Activated gamma-delta T cell treated with Interleukin-2 at 50 U/mL for 16 hours (primary cell): ENCODE measurements at regions not wholly inside any gene's neighbourhood (a gene's known extent, or its start where the extent isn't known, plus 50 kb on each side); places are given as distances from the start of the nearest gene placed in this dataset.

Experiments
- DNase-seq: peaks from one replicate; pipeline ENCODE4 v3.0.0-alpha.2; 2020

DNA sequence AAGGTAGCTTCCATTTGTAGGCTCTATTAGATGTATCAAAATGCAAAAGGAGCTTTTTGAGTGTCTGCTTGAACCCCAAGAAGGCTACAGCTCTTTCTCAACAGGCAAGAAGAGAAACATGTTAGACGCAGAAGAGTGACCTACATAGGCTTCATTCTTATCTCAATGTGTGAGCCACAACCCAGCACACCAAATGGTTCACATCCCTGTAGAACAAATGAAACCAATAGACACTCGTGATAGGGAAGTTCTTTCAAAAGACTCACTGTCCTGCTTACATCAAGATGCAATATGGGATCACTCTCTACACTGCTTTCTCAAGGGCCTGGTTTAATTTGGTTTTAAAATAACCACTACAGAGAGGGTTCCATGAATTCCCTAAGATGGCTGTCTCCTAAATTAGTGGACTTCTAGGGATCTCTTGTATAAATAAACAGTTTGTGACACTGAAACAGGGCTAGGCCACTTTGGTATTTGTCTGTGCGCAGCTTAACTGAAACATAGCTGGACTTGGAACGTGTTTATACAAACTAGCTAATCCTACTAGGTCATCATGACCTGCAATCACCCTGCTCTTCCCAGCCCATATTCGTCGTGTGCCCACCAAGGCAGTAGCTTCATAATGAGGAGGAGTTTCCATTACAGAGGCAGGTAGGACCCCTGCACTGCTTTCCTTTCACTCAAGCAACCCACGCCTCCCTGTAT lies 225.4 kb upstream of the PREP start:
- no peak for DNase-seq

DNA sequence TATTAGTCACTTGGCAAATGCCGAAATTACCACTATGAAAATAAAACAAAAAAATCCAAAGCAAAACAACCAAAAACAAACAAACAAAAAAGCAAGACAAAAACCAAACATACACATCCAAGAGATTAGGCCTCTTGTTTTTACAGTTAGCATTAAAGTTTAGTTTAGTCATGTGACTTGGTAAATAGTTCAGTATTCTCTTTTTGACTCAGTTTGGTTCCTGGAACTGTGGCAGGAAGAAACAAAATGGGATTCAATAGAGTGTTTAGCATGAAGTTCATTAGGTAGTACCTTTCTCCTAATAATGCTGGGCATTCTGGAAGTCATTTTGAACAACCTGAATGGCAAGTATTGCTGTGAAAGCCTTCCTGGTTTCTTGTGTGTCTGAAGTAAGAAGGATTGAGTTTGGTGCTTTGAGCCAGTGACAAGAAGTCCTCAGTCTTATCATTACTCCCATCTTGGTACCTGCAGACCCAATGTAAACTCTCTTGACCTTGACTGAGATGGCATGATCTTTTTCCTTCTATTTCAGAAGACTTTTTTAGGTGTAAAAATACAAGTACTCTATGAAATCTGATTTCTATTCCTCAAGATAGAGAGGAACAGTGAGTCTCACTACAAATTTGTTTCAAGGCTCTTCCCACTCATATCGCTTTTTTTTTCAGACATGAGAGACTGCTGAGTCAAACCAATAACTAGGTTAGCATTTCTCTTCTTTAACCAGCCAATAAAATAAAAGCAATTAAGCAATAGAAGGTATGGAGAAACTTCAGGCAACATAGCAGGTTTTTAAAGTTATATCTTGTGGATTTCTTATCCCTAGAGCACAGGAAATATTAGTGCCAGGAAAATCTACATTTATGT lies 223.6 kb upstream of the PREP start:
- no peak for DNase-seq

DNA sequence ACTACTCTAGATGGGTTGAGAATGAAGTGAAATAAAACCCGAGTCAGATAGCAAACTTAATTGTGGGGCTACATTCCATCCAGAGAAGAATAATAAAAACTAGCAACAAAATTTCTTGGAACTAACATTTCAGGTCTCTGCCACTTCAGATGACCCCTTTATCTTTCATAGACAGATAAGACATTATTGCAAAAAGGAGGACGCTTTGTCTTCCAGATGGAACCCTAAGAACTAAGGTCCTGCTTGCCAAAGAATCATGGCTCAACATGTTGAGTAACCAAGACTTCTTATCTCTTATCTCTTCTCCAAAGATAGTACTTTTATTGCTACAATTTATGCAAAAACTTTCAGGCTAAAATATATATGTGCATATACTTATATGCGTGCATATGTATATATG lies 221.1 kb upstream of the PREP start:
- DNase-seq: no peak

DNA sequence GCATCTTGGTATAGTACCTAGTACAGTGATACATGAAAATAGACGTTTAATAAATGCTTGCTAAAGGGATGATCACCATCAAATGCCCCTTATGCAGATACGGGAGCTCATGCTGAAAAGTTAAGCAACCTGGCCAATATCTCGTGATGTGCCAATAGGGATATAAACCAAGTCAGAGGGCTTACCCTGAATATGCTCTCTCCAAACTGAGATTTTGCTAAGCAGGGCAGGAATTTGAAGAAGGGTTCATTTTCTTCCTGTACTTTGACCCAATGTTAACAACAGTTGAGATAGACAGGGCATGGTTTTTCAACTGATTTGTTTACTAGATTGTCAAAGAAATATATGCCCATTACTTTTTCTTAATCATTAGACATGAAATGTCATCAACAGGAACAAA lies 219.3 kb upstream of the PREP start:
- no peak for DNase-seq

DNA sequence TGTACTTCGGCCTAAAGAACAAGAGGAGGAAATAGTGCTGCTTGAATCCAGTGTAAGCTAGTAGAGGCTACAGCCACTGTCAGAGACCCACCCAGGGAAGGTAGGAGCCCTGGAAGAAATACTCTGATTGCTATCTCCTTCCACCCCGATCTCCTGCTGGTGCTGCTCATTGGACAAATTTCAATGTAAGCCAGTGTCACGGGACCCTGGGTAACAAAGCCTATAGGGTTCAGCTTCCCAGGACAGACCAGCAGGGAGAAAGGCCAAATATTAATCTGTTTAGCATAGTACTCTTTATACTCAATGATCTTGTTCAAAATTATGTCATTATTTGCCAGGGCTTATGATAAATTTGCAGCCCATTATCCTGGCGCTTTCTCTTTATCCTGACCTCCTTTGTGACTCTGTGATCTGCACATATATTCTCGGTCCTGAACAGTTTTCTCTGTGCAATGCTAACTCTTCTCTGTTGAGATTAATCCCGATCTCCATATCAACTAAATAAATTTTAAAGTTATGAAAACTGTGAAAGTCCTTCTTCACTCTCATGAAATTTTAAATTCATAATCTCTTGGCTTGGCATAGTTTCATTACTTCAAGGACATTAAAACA lies 218.8 kb upstream of the PREP start:
- DNase-seq: no peak

DNA sequence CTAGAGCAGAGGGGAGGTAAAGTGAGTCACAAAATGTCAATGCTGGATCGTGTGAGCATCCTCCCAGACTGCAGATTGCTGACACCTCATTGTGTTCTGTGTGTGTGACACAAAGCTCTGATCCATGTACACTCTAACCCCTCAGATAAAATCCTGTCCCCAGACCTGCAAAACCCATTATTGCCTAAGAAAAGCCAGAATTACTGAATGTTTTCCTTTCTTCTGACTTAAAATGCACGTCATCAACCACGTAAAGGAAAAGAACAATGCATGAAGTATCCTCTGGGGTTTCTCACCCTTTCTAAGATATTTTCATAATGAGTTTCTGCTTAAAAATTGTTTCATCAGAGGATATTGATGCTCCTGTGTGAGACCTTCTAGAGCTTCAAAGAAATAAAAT lies 218.0 kb upstream of the PREP start:
- no peak for DNase-seq

DNA sequence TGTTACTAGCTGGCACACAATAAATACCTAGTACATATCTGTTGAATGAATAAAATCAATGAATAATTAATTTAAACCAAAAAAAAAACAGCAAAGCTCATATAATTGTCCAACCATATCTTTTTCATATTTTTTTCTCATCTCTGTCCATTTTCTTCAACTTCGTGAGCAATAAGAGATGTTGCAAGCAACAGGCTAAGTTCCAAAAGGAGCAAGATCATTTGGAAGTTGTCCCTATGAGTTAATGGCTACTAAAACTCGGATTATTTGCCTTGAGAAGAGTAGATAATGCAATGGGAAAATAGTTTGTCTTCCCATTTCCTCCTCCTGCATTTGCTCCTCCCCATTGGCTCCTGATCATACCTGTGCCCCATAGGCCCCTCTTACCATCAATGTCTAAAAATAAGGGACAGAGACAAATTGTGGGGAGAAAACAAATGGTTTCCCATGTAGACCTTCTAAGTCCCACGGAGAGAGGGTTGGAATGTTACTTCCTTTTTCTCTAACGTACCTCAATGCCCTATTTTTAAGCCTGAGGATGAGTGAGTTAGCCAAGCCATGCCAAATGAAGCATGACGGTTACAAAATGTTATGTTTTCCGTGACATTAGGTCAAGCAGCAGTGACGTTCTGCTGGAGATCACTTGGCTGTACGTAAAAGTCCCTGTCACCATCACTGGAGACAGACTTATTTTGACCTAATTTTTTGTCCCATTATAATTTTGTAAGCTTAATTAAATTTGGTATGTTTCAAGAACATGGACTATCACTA lies 217.3 kb upstream of the PREP start:
- DNase-seq: no peak

DNA sequence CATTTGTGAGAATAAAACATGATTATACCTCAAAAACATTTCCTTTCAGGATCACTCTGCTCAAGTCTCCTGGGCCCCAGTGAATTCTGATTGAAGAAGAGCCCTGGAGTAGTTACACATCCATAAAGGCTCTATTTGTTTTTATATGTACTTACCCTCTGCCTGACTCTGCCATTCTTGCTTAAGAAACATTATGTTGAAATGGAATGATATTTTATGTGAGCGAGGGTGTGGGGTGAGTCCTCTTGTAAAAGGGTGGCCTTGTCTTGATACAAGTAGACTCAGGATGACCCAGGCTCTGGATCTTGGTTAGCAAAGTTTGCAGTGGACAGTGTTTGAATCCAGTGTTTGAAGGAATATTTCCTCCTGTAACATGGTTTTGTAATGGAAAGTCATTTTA lies 215.4 kb upstream of the PREP start:
- DNase-seq: no peak

DNA sequence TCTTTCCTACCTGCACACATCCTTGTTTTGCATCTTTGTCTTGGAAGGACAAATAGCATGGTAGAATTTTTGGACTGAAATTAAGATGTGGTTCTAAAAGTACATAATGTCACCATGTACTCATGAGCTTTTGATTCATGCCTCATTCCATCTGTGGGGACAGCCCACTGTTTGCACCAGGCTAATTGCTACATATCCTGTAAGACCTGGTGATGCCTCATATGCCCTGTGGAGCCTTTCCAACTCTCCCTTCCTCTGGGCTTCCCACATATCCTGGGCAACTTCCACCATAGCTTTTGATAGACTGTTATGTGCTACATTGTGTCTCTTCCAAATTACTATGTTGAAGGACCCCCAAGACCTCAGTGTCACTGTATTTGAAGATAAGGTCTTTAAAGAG lies 213.6 kb upstream of the PREP start:
- no peak for DNase-seq

DNA sequence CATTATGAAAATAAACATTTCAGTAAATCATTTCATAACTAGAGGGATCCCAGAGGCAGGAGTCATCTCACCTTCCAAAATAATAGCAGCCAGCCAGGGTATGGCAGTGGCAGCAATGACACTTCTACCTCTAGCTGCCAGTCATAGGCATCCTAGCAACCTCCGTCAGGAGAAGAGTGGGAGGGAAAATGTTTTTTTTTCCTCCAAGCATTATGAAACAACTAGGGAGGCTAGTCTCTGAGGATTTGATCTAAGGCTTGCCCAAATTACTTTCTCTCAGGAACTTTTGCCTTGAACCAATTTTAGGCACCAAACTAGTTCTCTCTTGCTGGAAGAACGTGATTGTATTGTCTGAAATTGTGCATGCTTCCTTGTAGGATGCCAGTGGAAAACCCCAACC lies 208.7 kb upstream of the PREP start:
- no peak for DNase-seq

DNA sequence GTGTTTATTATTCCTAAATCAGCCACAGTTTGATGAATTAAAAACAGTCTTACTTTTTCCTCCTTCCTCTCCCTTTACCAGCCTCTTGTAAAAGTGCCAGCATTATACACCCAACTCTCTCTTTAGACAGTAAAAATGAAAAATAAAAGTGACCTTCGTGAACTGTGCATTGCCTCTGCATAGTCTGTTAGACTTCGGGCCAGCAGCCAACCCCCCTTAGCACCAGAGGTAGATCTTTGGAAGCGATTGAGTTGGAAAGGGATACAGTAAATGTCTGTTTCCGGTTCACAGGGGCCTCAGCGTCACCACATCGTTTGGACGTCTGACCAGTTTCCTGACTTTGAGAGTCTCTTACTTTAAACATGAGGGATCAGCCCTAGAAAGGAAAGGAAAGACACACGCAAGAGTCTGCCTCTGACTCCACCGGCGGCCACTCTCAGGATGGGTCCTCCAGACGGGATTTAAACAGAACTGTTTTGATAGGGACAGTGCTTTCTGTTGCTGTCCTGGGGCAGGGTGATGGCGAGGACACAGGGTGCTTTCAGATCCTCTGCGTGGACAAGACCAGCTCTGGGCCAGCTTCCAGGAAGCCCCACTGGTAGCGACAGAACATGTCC lies 206.6 kb upstream of the PREP start:
- DNase-seq: no peak

DNA sequence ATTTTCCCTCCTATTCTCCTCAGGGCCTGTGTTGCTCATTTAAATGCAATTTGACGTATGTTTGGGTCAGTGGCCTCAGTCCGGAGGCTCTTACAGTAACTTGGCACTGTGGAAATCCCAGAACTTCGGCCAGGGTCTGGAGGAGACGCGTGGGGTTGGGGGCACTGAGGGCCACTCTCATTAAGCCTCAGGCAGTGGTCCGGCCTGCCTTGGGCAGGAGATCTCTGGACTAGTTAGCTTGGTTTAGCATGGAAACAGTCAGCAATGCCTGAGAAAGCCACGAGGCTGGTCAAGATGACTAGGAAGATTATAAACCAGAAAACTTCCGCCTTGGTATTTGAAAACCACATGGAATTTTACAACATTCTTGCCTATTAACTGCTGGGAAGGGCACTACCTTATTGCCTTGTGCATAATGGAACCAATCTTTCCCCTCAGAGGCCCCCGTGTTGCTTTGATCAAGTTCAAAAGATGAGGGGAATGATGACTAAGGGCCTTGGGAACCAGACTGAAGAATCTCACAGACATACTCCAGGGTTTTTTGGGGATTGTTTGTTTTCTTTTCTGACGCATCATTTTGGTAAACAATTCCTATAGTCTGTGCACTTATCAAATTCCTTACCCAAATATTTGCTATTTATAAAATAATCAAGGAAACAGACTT lies 206.0 kb upstream of the PREP start:
- DNase-seq: no peak

DNA sequence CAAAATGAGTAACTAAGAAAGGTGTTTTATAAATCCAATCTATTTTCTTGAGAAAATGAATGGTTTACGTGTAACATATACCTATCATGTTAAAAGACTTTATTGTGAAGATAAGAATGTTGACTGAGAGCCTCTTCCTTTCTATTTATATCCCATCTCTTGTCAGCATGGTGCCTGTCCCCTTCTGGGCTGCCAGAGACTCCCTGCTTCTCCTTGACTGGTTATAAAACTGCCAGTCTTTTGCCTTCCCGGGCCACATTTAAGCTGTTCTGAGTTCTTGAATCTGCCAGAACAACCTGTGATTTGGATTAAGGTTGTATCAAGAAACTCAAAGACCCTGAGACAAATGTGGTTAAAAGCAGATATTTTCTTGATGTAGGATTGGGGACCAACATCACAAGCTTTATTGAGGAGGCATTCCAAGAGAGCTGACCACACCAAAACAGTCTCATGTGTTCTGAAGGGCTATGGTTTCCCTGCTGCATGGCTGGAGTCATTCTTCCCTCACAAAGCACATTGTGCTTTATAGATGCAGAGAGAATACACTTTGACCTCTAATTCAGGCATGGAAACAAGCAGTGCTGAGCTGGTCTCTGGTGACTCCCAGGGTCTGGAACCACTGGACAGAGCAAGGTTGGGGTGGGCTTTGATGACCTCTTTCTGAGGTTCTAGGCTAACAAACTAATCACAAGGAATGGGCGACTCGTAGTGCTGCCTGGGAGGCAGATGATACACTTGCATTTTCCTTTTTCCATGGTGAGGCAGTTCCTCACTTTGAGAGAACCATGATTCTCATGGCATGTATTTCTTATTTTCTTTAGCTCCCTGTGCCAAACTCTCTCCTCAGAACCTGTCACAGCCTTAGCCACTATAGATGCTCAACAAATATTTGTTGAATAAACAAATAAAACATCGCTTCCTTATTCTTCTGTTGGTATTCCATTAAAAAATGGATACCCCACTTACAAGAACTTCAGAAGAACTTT lies 205.0 kb upstream of the PREP start:
- DNase-seq: no peak

DNA sequence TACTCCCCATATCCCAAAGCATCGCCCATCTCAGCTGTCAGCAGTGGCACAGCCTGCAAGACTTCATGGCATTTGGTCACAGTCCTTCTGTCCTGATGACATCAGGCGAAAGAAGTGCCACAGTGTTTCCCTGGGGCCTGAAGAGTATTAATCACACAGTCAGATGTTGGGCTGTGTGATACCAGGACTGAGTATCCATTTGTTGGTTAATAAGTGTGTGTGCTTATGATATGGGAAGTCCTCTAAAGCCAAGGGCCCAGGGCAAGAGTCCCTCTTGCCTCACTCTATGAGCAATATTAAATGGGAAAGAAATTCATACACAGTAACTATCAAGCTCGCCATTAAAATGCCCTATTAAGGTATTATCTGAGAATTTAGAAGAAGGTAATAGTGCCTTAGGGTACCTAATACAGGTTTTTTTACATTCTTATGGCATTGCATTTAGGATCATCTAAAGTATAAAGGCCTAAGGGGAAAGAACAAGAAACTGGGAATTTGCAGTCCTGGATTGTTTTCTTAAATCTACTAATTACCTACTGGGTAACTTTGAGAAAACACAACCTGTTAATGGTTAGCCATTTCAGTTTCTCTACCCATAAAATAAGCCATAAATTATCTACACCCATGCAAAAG lies 204.1 kb upstream of the PREP start:
- DNase-seq: no peak

DNA sequence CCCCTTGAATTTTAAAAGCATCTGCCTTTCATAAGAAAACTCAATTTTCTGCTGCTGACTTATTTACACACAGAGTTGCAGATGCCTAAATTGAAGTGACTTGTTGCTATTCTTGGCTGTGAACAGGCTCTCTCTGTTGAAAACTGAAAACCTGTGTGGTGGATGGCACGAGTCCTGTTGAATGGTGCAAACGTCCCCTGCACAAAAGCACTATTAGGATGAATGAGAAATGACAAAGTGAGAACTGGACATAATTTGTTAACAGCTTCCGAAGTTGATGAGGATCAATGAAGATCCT lies 201.7 kb upstream of the PREP start:
- no peak for DNase-seq

DNA sequence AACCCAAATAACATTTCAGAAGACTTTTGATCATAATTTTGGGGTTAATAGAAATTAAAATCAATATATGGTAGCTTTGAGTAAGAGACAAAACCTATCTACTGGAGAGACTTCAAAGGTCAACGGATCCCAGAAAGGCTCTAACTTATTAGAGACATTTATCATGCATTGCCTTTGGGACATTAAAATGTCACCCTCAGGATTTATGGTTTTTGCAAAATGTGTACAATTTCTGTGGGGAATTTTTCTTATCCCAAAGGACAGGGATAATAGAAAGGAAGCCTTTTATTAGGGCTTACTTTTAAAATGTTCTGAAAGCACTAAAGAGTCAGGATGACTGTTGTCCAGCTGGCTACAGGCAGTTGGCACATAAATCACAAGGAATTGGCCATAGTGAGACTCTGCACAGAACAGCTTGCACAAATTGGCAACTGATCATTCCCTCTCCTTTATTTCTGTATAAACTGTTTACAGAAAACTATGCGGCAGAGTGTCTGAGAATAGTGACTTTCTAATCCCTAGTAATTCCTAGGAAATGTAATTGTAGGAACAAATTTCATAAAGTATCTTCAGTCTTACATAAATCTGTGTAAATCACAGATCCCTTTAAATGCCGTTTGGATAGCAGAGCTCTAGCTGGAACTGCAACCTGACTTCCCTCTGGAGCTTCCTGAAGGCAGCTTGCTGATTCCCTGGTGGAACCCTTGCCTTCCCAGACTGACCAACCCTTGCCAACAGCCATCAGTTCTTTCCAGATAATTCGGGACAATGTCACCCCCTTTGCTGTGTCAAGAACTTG lies 201.1 kb upstream of the PREP start:
- DNase-seq: no peak

DNA sequence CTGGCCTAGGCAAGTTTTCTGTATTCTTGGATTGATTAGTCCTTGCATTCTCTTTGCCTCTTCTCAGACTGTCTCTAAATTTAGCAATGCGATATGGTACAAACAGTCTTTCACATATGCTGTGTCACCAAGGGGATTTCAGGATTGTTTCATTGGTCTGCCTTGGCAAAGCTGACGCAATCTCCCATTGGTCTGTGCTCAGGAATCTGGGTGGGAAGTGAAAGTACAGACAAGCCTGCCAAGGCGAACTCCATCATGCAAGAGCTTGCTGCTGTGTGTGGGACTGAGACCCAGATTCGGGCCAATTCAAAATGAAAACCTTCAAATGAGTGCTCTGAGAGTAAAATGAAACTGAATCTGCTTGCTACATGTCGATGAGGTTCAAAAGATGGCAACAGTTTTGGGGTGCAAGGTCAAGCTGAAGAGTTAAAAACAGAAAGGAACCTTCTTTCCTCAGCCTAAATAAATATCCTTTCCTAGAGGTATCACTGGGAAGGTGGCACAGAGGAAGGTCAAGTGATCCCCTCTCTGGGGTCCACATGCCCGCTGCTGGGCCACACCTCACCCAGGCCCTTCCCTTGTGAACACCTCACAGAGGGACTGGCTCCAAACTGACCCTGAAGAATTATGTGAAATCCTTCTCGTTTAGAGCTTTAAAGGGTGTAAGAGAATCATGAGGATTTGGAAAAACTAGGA lies 198.8 kb upstream of the PREP start:
- no peak for DNase-seq

DNA sequence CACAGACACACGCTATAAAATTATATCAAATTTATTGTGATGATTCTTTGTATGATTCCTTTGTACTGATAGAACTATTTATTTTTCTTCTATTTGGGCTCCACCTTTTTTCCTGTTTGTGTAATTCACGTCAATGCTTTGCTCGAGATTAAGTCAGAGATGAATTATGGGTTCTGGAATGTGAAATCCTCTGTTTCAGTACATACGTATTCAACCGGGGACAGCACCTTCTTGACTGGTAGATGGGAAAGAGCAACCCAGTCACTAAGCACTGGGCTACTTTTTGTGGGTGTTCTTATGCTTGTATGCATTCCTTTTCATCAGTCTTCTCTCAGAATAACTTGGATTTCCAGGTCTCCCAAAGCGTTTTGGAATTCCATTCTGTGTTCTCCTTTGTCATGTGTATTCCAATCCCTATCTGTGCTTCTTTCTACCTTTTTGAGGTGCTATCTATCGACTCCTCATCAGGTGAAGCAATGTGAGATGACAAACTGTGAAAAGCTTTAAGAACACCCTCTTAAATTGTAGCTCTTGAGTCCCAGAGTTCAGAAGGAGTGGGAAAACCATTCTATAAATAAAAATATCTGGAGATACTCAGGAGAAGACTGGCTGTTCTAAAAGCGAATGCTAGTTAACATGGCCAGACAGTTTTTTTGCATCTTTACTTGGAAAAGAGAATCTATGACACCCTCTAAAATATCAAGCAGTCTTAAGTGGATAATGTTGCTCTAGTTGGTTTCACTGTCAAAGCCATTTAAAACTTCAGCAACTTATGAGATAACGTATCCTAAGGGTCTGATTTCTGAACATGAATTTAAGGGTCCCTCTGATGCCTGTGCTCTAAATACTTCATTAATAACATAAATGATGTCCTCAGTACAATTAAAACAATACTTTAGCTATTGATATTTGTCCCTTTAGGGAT lies 197.7 kb upstream of the PREP start:
- no peak for DNase-seq
